ENCODE measurements at regions not wholly inside any gene's neighbourhood (a gene's known extent, or its start where the extent isn't known, plus 50 kb on each side); places are given as distances from the start of the nearest gene placed in this dataset.
"Not testable (repeated sequence)": the region's sequence is repeated elsewhere in the genome, so short reads cannot be mapped to it uniquely, and the experiment has no call there.

- DNase-seq (ENCODE audit: low spot score), result no peak
Measured at GRCh38 chr15:56811586-56811985, 78.3 kb upstream of the ZNF280D start.

GRCh38 chr15:56808160-56808559 is 74.9 kb upstream of the ZNF280D start:
- DNase-seq (ENCODE audit: low spot score), result no peak

DNA sequence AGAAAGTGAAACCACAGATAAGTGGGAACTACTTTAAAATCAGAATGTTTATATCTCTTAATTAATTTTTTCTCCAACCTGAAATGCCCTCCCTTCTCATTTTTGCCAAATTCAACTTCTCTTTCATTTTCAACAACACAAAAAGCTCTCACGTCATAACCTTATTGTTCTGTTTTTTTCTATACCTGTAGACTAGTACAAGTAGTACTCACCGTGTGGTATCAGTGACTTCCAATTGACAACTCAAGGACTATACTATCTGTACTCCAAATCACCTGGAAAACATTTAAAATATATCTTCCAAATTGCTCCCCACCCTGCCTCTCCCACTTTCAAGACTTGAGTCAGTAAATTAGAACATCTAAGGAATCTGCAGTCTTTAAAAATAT is 72.8 kb upstream of the ZNF280D start:
- no peak for DNase-seq (ENCODE audit: low spot score)

GRCh38 chr15:56805466-56806147 is 72.3 kb upstream of the ZNF280D start:
- peak; percentile 82 for DNase-seq (ENCODE audit: low spot score)

- no peak for DNase-seq (ENCODE audit: low spot score)
Measured at GRCh38 chr15:56804938-56805337, 71.6 kb upstream of the ZNF280D start.

GRCh38 chr15:56804279-56804678 is 71.0 kb upstream of the ZNF280D start:
- DNase-seq (ENCODE audit: low spot score), result no peak

- DNase-seq (ENCODE audit: low spot score), result no peak
Measured at GRCh38 chr15:56802161-56802560, 68.9 kb upstream of the ZNF280D start.

- no peak for DNase-seq (ENCODE audit: low spot score)
Measured at GRCh38 chr15:56798639-56799038, 65.3 kb upstream of the ZNF280D start.

DNA sequence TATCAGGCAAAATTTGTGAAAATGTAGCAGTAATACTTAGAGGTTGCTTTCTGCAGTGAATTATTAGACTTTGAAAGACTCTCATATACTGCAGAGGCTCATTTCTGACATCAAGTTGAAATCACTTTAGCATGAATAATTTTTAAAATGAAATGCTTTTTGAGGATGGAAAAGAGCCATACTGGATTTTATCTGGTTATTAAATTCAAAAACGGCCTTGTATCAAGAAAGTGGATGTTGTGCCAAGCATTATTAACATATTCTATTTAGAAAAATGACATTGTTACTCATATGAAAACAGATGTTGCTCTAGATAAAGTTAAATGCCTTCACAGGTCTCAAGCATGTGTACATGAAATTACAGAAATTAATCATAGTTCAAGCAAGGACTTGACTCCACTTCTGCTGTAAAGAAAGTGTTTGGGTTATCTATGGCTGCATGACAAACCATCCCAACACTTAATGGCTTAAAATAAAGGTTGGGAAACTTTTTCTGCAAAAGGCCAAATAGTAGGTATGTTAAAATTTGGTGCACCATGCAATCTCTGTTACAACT is 64.5 kb upstream of the ZNF280D start:
- DNase-seq (ENCODE audit: low spot score), result no peak

DNA sequence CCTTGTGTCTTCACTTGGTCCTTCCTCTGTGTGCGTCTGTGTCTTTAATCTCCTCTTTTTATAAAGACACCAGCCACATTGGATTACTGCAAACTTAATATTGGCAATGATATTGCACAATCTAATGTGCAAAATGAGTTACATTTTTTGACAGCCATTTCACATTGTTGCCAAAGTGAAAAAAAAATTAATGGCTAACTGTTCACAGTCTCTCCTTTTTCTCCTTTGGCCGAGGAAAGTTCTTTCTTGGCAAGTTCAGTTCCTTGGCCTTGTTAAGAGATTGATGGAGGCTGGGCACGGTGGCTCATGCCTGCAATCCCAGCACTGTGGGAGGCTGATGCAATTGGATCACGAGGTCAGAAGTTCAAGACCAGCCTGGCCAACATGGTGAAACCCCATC is 62.2 kb upstream of the ZNF280D start:
- DNase-seq (ENCODE audit: low spot score), result no peak

DNA sequence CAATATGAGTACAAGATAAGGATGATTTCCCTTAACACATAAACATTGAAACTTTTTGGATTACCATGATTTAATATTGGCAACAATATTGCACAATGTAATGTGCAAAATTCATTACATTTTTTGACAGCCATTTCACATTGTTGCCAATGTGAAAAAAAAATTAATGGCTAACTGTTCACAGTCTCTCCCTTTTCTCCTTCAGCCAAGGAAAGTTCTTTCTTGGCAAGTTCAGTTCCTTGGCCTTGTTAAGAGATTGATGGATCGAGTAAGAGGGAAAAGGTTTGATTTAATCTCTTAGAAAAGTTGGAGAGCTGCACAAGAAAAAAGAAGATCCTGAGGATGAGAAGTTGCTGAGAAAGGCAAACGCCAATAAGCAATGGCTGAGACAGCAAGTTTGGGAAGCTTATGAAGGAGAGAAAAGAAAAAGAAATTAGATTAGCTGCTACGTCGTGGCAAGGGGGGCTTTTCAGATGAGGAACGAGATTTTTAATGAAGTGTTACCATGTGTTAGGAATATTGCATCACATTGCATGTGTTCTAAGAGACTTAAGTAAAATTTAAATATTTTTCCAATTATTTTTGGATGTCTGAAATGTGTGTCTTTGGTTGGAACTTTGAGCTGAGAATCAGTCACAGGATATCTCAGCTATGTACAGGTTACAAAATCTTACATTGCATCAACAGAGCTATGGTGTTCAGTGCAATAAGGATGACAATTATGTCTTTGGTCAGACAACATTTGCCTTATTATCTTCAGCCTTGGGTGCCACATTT is 61.4 kb upstream of the ZNF280D start:
- no peak for DNase-seq (ENCODE audit: low spot score)

GRCh38 chr15:56794165-56794552 is 60.9 kb upstream of the ZNF280D start:
- peak; percentile 59 for DNase-seq (ENCODE audit: low spot score)

GRCh38 chr15:56792211-56792610 is 58.9 kb upstream of the ZNF280D start:
- no peak for DNase-seq (ENCODE audit: low spot score)

- not testable (repeated sequence) for DNase-seq (ENCODE audit: low spot score)
Measured at GRCh38 chr15:56791521-56791920, 58.2 kb upstream of the ZNF280D start.

GRCh38 chr15:56788359-56788758 is 55.0 kb upstream of the ZNF280D start:
- DNase-seq (ENCODE audit: low spot score), result no peak

GRCh38 chr15:56786966-56787365 is 53.7 kb upstream of the ZNF280D start:
- DNase-seq (ENCODE audit: low spot score), result no peak

DNA sequence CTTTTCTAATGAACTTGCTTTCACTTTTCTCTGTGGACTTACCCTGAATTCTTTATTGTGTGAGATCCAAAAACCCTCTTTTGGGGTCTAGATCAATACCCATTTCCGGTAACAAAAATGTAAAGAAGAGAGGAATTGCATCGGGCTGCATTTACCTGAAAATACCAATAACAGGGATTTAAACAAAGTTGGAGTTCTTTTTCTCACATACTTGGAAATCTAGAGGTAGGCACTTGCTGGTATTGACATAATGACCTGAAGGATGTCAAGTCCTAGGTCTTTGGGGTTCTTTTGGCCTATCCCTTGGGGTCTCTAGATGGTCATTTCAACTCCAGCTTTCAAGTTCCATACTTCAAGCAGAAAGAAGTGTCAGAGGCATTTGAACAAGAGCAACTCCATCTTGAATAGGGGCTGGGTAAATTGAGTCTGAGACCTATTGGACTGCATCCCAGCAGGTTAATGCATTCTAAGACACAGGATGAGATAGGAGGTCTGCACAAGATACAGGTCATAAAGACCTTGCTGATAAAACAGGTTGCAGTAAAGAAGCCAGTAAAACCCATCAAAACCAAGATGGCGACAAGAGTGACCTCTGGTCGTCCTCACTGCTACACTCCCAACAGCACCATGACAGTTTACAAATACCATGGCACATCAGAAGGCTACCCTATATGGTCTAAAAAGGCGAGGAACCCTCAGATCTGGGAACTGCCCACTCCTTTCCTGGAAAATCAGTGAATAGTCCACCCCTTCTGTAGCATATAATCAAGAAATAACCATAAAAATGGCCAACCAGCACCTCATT is 50.8 kb upstream of the ZNF280D start:
- DNase-seq (ENCODE audit: low spot score), result no peak

GRCh38 chr15:56783156-56783856 is 50.0 kb upstream of the ZNF280D start:
- no peak for DNase-seq (ENCODE audit: low spot score)

Measured in A172 (cell line).